ENCODE measurements at regions not wholly inside any gene's neighbourhood (a gene's known extent, or its start where the extent isn't known, plus 50 kb on each side); places are given as distances from the start of the nearest gene placed in this dataset.

- Histone ChIP-seq H3K36me3 (ENCODE audit: insufficient read depth, low read length) (no peaks in the 10 kb centered on the region), H3K79me2 (ENCODE audit: insufficient read depth, low read length) (no peaks in the 10 kb centered on the region), H3K4me1 (ENCODE audit: insufficient read depth, low read length, severe bottlenecking) (peaks cover 17% of the 10 kb centered on the region), H3K9me3 (ENCODE audit: low read length) (no peaks in the 10 kb centered on the region), H3K9me2 (ENCODE audit: low read depth, low read length) (no peaks in the 10 kb centered on the region), H3K27ac (ENCODE audit: low read depth, low read length, poor library complexity, severe bottlenecking) (no peak overlapping the region), H3K9ac (ENCODE audit: low read length) (no peak overlapping the region), H3K27me3 (ENCODE audit: insufficient read depth, low read length) (no peaks in the 10 kb centered on the region), H3K4me3 (ENCODE audit: low read depth, low read length, poor library complexity, severe bottlenecking) (no peak overlapping the region), H4K20me1 (ENCODE audit: insufficient read depth, low read length) (no peaks in the 10 kb centered on the region), H2AFZ (ENCODE audit: low read length) (no peak overlapping the region), H3F3A (ENCODE audit: insufficient read depth, low read length) (no peaks in the 10 kb centered on the region), H3K4me2 (ENCODE audit: low read length) (no peak overlapping the region)
- TF ChIP-seq CTCF (IDR thresholded peaks at IDR 0.05; ENCODE audit: low read length) (no peak), EZH2 (IDR thresholded peaks at IDR 0.05; ENCODE audit: borderline replicate concordance, low read length) (no peak)
Measured at GRCh38 chr15:38620098-38620497, 55.5 kb upstream of the RASGRP1 start.

GRCh38 chr15:38620851-38621594, 56.4 kb upstream of the RASGRP1 start:
- H3K36me3 ChIP-seq (ENCODE audit: insufficient read depth, low read length), result no peaks in the 10 kb centered on the region
- H3K9ac ChIP-seq (ENCODE audit: low read length), result no peak overlapping the region
- H3K27ac ChIP-seq (ENCODE audit: low read depth, low read length, poor library complexity, severe bottlenecking), result peak overlapping the region; percentile 32
- TF ChIP-seq CTCF (IDR thresholded peaks at IDR 0.05; ENCODE audit: low read length) (no peak), EZH2 (IDR thresholded peaks at IDR 0.05; ENCODE audit: borderline replicate concordance, low read length) (no peak)
- no peak overlapping the region for H2AFZ ChIP-seq (ENCODE audit: low read length)
- H3K4me3 ChIP-seq (ENCODE audit: low read depth, low read length, poor library complexity, severe bottlenecking), result no peak overlapping the region
- no peaks in the 10 kb centered on the region for H3K9me3 ChIP-seq (ENCODE audit: low read length)
- no peaks in the 10 kb centered on the region for H3K27me3 ChIP-seq (ENCODE audit: insufficient read depth, low read length)
- H3K79me2 ChIP-seq (ENCODE audit: insufficient read depth, low read length), result no peaks in the 10 kb centered on the region
- H4K20me1 ChIP-seq (ENCODE audit: insufficient read depth, low read length), result no peaks in the 10 kb centered on the region
- peaks cover 18% of the 10 kb centered on the region for H3K4me1 ChIP-seq (ENCODE audit: insufficient read depth, low read length, severe bottlenecking)
- no peaks in the 10 kb centered on the region for H3F3A ChIP-seq (ENCODE audit: insufficient read depth, low read length)
- no peaks in the 10 kb centered on the region for H3K9me2 ChIP-seq (ENCODE audit: low read depth, low read length)
- peak overlapping the region; percentile 16; the same call in 1 of the 2 replicates for H3K4me2 ChIP-seq (ENCODE audit: low read length)

GRCh38 chr15:38622304-38622703, 57.7 kb upstream of the RASGRP1 start:
- Histone ChIP-seq H3K4me3 (ENCODE audit: low read depth, low read length, poor library complexity, severe bottlenecking) (no peak overlapping the region), H3K79me2 (ENCODE audit: insufficient read depth, low read length) (no peaks in the 10 kb centered on the region), H3K9me3 (ENCODE audit: low read length) (no peaks in the 10 kb centered on the region), H3K27ac (ENCODE audit: low read depth, low read length, poor library complexity, severe bottlenecking) (no peak overlapping the region), H3K36me3 (ENCODE audit: insufficient read depth, low read length) (no peaks in the 10 kb centered on the region), H2AFZ (ENCODE audit: low read length) (no peak overlapping the region), H3K27me3 (ENCODE audit: insufficient read depth, low read length) (no peaks in the 10 kb centered on the region), H3K4me2 (ENCODE audit: low read length) (no peak overlapping the region), H3F3A (ENCODE audit: insufficient read depth, low read length) (no peaks in the 10 kb centered on the region), H3K9ac (ENCODE audit: low read length) (no peak overlapping the region), H3K4me1 (ENCODE audit: insufficient read depth, low read length, severe bottlenecking) (peaks cover 31% of the 10 kb centered on the region), H4K20me1 (ENCODE audit: insufficient read depth, low read length) (no peaks in the 10 kb centered on the region), H3K9me2 (ENCODE audit: low read depth, low read length) (no peaks in the 10 kb centered on the region)
- no peak for TF ChIP-seq EZH2 (IDR thresholded peaks at IDR 0.05; ENCODE audit: borderline replicate concordance, low read length)
- TF ChIP-seq CTCF (IDR thresholded peaks at IDR 0.05; ENCODE audit: low read length), result no peak
